CD4-positive, alpha-beta T cell (primary cell): ENCODE measurements at regions not wholly inside any gene's neighbourhood (a gene's known extent, or its start where the extent isn't known, plus 50 kb on each side); places are given as distances from the start of the nearest gene placed in this dataset.

Source experiments
- ATAC-seq: fragments of 200-7000 bp; cut with Tn5 transposase; one replicate; pipeline ENCODE4 v1.10.0; 2022; ENCODE audit warnings: mild to moderate bottlenecking; ENCODE audit not compliant: poor library complexity
- CTCF ChIA-PET: fragments of 350-600 bp; sonication (Branson Sonifier 250); formaldehyde crosslinking; loops from one replicate; lab custom pipeline; 2021; ENCODE audit warnings: antibody characterized with exemption, inconsistent platforms; lab: Charles Lee
- POLR2A ChIA-PET: fragments of 350-600 bp; sonication (Branson Sonifier 250); formaldehyde crosslinking; loops from one replicate; lab custom pipeline; 2021; ENCODE audit warnings: antibody characterized with exemption, inconsistent platforms; lab: Charles Lee
- DNase-seq, 14 experiments: peaks; one replicate each; pipeline ENCODE4 v3.0.0-alpha.2; 2013 to 2020; ENCODE audit warnings: mixed read lengths in 2 of 14
- H3K27ac ChIP-seq, 2 donors: one replicate each; pipeline versions ENCODE4 v1.5.1 to v1.7.0; 2013; ENCODE audit warnings: low read length in 2 of 2, low read depth in 1 of 2, mild to moderate bottlenecking in 1 of 2
- H3K27me3 ChIP-seq, 2 experiments: 1 replicate in 1 of 2; 2 replicates in 1 of 2; pipeline versions ENCODE4 v1.6.1 to v1.7.0; 2013; ENCODE audit warnings: low read length in 2 of 2, control low read depth in 1 of 2, mild to moderate bottlenecking in 1 of 2, moderate library complexity in 1 of 2; ENCODE audit not compliant: insufficient read depth in 2 of 2, control insufficient read depth in 1 of 2
- H3K36me3 ChIP-seq: one replicate; pipeline ENCODE4 v1.6.1; 2013; ENCODE audit warnings: low read length, control low read depth; ENCODE audit not compliant: insufficient read depth
- H3K4me1 ChIP-seq: one replicate; pipeline ENCODE4 v1.6.1; 2013; ENCODE audit warnings: low read length, control low read depth; ENCODE audit not compliant: insufficient read depth
- H3K4me3 ChIP-seq: one replicate; pipeline ENCODE4 v1.5.1; 2013; ENCODE audit warnings: mild to moderate bottlenecking, low read length, moderate library complexity
- H3K9me3 ChIP-seq, 2 experiments: 1 replicate in 1 of 2; 2 replicates in 1 of 2; pipeline versions ENCODE4 v1.6.1 to v1.7.0; 2013; ENCODE audit warnings: low read length in 2 of 2, mild to moderate bottlenecking in 2 of 2, control low read depth in 1 of 2, moderate library complexity in 1 of 2; ENCODE audit not compliant: control insufficient read depth in 1 of 2, insufficient read depth in 1 of 2
- H3K27ac Mint-ChIP-seq: one replicate; pipeline ENCODE4 v1.8.0; 2020; ENCODE audit warnings: mixed read lengths
- H3K27me3 Mint-ChIP-seq: one replicate; pipeline ENCODE4 v1.8.0; 2021; ENCODE audit warnings: mixed read lengths
- H3K36me3 Mint-ChIP-seq: one replicate; pipeline ENCODE4 v1.8.0; 2021; ENCODE audit warnings: low read depth, mixed read lengths
- H3K4me1 Mint-ChIP-seq: one replicate; pipeline ENCODE4 v1.8.0; 2021; ENCODE audit warnings: low read depth, mixed read lengths
- H3K4me3 Mint-ChIP-seq: one replicate; pipeline ENCODE4 v1.8.0; 2020; ENCODE audit warnings: mild to moderate bottlenecking, mixed read lengths
- H3K9me3 Mint-ChIP-seq: one replicate; pipeline ENCODE4 v1.8.0; 2020; ENCODE audit warnings: mixed read lengths
- CTCF ChIP-seq: fragments of 200-600 bp; IDR thresholded peaks from one replicate; pipeline ENCODE4 v1.8.0; 2022; ENCODE audit warnings: antibody characterized with exemption, mild to moderate bottlenecking
- intact Hi-C, 2 experiments: fragments of 100-400 bp; cut with DNase I in 1 of 2; cut with micrococcal nuclease in 1 of 2; formaldehyde crosslinking; loops; one replicate each; pipeline versions ENCODE4 v1.15.1 to v1.9.0; 2023 to 2025; cut with DNase I, micrococcal nuclease

DNA sequence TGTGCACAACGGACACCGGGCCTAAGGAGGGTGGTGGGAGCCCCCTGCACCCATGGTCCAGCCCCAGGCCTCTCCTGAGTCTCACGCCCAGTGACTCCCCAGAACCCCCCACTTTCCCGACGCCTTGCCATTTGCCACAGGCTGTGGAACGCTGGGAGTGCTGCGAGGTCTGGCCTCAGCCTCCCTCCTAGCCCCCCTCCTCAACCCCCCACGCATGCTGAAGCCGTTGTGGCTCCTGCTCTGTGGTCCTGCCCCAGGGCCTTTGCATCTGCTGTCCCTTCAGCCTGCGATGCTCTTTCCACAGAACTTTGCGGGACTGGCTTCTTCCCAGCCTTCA is 226.0 kb upstream of the GSE1 start:
- CTCF ChIA-PET, result no interaction called here
- POLR2A ChIA-PET, result no interaction called here
- Histone ChIP-seq H3K27me3 (no peaks in the 10 kb centered on the region), H3K36me3 (no peaks in the 10 kb centered on the region), H3K27ac (no peak overlapping the region), H3K4me1 (no peaks in the 10 kb centered on the region), H3K4me3 (no peak overlapping the region), H3K9me3 (no peaks in the 10 kb centered on the region)
- intact Hi-C loops, result no loop called here
- no peak for TF ChIP-seq CTCF
- no peaks in the 10 kb centered on the region for H3K4me1 Mint-ChIP-seq
- H3K27me3 Mint-ChIP-seq, result no peaks in the 10 kb centered on the region
- no peak overlapping the region for H3K4me3 Mint-ChIP-seq
- ATAC-seq (no peak), DNase-seq (no peak)
- no peak overlapping the region for H3K27ac Mint-ChIP-seq
- H3K9me3 Mint-ChIP-seq, result no peaks in the 10 kb centered on the region
- no peaks in the 10 kb centered on the region for H3K36me3 Mint-ChIP-seq

GRCh38 chr16:85387731-85388295 is 225.3 kb upstream of the GSE1 start:
- Mint-ChIP-seq H3K36me3 (no peaks in the 10 kb centered on the region), H3K4me1 (no peaks in the 10 kb centered on the region), H3K27me3 (no peaks in the 10 kb centered on the region), H3K9me3 (no peaks in the 10 kb centered on the region), H3K27ac (no peak overlapping the region), H3K4me3 (no peak overlapping the region)
- no peak for DNase-seq
- TF ChIP-seq CTCF, result no peak
- Histone ChIP-seq H3K4me1 (no peaks in the 10 kb centered on the region), H3K27me3 (no peaks in the 10 kb centered on the region), H3K4me3 (no peak overlapping the region), H3K36me3 (no peaks in the 10 kb centered on the region), H3K27ac (no peak overlapping the region), H3K9me3 (no peaks in the 10 kb centered on the region)
- ChIA-PET CTCF (no interaction called here), POLR2A (no interaction called here)
- intact Hi-C loops, result no loop called here
- no peak for ATAC-seq

DNA sequence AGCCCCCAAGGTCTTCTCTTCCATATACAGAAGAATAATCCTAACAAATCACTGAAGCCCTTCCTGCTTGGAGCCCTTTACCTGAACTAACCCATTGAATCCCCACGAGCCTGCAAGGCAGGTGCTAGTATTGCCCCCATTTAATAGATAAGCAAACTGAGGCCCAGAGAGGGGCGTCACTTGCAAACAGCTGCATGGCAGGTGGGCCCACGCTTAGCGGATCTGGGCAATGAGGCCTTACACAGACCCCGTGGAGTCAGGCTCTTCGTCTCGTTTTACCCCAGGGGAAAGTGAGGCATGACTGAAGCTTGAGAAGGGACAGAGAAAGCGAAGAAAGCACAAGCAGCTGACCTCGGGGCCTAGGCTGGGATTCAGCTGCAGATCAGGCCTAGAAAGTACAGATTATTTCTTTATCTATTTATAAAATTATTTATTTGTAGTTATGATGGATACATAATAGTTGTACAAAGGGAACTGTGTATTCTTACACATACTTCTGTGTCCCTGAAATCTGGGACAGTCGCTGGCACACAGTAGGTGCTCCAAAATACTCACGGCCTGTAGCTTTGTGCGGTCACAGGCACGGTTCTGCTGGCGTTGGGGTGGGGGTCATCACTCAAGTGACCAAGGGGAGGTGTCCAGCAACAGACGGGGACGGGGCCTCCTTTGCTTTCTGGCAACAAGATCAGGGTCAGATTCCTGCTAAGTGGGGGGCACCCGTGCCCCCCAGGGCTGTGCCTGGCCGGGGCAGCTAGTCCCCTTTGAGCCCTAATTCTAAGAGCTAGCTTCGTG is 223.2 kb upstream of the GSE1 start:
- Histone ChIP-seq H3K9me3 (no peaks in the 10 kb centered on the region), H3K4me1 (no peaks in the 10 kb centered on the region), H3K27me3 (no peaks in the 10 kb centered on the region), H3K27ac (no peak overlapping the region), H3K36me3 (no peaks in the 10 kb centered on the region), H3K4me3 (no peak overlapping the region)
- H3K27me3 Mint-ChIP-seq, result no peaks in the 10 kb centered on the region
- DNase-seq (peak in 1 of 14 experiments; percentile 1), ATAC-seq (no peak)
- ChIA-PET POLR2A (no interaction called here), CTCF (no interaction called here)
- no peak for TF ChIP-seq CTCF
- intact Hi-C loops, result no loop called here
- no peak overlapping the region for H3K4me3 Mint-ChIP-seq
- no peaks in the 10 kb centered on the region for H3K36me3 Mint-ChIP-seq
- no peaks in the 10 kb centered on the region for H3K9me3 Mint-ChIP-seq
- H3K4me1 Mint-ChIP-seq, result no peaks in the 10 kb centered on the region
- no peak overlapping the region for H3K27ac Mint-ChIP-seq
